Suprapubic skin (tissue), 3 donors: ENCODE measurements at regions not wholly inside any gene's neighbourhood (a gene's known extent, or its start where the extent isn't known, plus 50 kb on each side); places are given as distances from the start of the nearest gene placed in this dataset.

Source experiments
- CTCF ChIP-seq, 2 donors: fragments of 200-600 bp in 1 of 2; fragments of 450-650 bp in 1 of 2; sonication (generic) in 1 of 2; IDR thresholded peaks; one replicate each; pipeline ENCODE4 v1.5.1; 2016 to 2019; ENCODE audit warnings: antibody characterized with exemption in 2 of 2, mild to moderate bottlenecking in 1 of 2, moderate library complexity in 1 of 2
- POLR2A ChIP-seq, 2 donors: fragments of 450-650 bp; IDR thresholded peaks; one replicate each; pipeline ENCODE4 v1.6.1; 2017; ENCODE audit warnings: antibody characterized with exemption in 2 of 2, mild to moderate bottlenecking in 2 of 2, moderate library complexity in 2 of 2

GRCh38 chr2:180621941-180622918, 358.2 kb upstream of the UBE2E3 start:
- TF ChIP-seq CTCF (IDR thresholded peaks at IDR 0.05) (no peak), POLR2A (IDR thresholded peaks at IDR 0.05) (no peak)
